HFFc6 (cell line): ENCODE measurements at regions not wholly inside any gene's neighbourhood (a gene's known extent, or its start where the extent isn't known, plus 50 kb on each side); places are given as distances from the start of the nearest gene placed in this dataset.

Source experiments
- DNase-seq: peaks from one replicate; pipeline ENCODE4 v3.0.0-alpha.2; 2018
- H3K27ac Mint-ChIP-seq: 2 replicates; pipeline ENCODE4 v1.8.0; 2020; ENCODE audit warnings: mild to moderate bottlenecking, mixed read lengths
- H3K27me3 Mint-ChIP-seq: 2 replicates; pipeline ENCODE4 v1.8.0; 2021; ENCODE audit warnings: mild to moderate bottlenecking, moderate library complexity, mixed read lengths; ENCODE audit not compliant: insufficient read depth
- H3K36me3 Mint-ChIP-seq: 2 replicates; pipeline ENCODE4 v1.8.0; 2021; ENCODE audit warnings: low read depth, mixed read lengths
- H3K4me1 Mint-ChIP-seq: 2 replicates; pipeline ENCODE4 v1.8.0; 2020; ENCODE audit warnings: low read depth, mixed read lengths
- H3K4me3 Mint-ChIP-seq: 2 replicates; pipeline ENCODE4 v1.8.0; 2020; ENCODE audit warnings: mild to moderate bottlenecking, moderate library complexity, mixed read lengths
- H3K9me3 Mint-ChIP-seq: 2 replicates; pipeline ENCODE4 v1.8.0; 2020; ENCODE audit warnings: mild to moderate bottlenecking, mixed read lengths
- TF ChIP-seq, protein P1 (sequence below): fragments of 200-600 bp; sonication (generic); IDR thresholded peaks from 2 replicates; pipeline ENCODE4 v1.5.0; 2021; ENCODE audit warnings: antibody characterized with exemption, mild to moderate bottlenecking

DNA sequence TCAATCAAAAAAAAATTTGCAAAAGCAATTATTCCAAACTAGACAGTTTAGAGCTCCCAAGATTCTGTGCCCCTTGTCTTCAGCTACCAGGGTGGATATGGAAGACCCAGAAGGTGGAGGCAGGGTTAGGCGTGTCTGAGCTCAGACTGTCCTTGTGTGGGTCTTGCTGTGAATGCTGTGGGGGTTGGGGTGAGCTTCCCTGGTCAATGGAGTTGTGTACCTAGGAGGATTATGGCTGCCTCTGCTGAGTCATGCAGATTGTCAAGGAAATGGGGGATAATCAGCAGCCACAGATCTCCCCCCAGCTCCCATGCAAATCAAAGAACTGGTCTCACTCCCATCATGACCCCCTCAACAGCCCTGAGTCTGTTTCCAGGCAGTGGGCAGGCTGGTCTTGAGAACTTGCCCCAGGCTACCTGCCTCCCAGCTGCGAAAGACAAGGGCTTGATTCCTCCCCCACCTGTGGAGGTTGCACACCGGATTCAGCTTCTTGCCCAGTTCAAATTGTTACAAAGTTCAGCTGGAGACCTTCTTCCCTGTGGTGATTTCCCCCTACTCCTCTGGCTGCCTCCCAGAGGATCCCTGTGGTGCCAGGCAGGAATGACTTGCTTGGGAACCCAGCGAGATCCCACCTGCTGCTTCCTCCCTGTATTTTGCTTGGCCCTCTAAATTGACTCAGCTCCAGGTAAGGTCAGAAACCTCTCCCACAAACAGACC, 77.0 kb downstream of the RAD51AP2 start:
- H3K27me3 Mint-ChIP-seq, result no peaks in the 10 kb centered on the region
- TF ChIP-seq, protein P1, sequence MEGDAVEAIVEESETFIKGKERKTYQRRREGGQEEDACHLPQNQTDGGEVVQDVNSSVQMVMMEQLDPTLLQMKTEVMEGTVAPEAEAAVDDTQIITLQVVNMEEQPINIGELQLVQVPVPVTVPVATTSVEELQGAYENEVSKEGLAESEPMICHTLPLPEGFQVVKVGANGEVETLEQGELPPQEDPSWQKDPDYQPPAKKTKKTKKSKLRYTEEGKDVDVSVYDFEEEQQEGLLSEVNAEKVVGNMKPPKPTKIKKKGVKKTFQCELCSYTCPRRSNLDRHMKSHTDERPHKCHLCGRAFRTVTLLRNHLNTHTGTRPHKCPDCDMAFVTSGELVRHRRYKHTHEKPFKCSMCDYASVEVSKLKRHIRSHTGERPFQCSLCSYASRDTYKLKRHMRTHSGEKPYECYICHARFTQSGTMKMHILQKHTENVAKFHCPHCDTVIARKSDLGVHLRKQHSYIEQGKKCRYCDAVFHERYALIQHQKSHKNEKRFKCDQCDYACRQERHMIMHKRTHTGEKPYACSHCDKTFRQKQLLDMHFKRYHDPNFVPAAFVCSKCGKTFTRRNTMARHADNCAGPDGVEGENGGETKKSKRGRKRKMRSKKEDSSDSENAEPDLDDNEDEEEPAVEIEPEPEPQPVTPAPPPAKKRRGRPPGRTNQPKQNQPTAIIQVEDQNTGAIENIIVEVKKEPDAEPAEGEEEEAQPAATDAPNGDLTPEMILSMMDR, result no peak
- no peaks in the 10 kb centered on the region for H3K4me1 Mint-ChIP-seq
- H3K4me3 Mint-ChIP-seq, result no peak overlapping the region
- DNase-seq, result no peak
- no peak overlapping the region for H3K27ac Mint-ChIP-seq
- peaks cover 5% of the 10 kb centered on the region; the same call in 1 of the 2 replicates for H3K36me3 Mint-ChIP-seq
- H3K9me3 Mint-ChIP-seq, result peaks cover 40% of the 10 kb centered on the region

DNA sequence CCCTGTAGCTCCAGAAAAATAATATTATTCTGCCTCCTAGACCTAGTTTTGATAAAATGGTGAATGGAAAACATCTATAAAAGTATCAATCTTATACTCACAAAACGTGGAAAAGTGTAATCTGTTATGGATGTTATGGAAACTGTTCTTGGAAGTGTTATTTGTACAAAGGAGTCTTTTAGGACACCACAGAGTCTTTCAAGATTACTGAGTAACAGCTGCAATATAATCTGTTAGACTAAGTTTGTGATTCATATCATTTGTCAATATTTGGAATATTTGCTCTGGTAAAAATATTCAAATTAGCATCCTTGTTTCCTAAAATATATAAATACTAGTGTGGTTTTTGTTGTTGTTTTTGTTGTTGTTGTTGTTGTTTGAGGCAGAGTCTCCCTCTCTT, 87.9 kb downstream of the RAD51AP2 start:
- Mint-ChIP-seq H3K27ac (no peak overlapping the region), H3K27me3 (no peaks in the 10 kb centered on the region), H3K4me3 (no peak overlapping the region), H3K36me3 (no peaks in the 10 kb centered on the region), H3K9me3 (peaks cover 17% of the 10 kb centered on the region), H3K4me1 (no peaks in the 10 kb centered on the region)
- TF ChIP-seq, protein P1, result no peak
- no peak for DNase-seq

DNA sequence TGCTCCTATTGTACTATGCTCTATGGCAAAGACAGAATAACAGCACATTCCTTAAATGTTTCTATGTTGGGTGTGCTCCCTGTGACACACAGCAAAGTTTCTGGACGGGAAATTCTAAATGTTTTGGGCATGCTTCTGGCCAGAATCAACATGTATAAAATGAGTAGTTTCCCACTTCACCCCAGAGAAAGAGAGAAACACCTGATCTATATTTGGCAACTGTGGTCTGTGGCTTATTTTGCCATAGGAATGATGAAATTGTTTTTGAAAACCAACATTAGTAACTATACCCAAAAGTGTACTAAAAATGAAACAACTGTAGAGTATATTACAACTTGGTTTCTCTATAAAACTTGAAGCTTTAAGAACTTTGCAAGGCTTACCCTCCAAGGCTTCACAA, 89.1 kb downstream of the RAD51AP2 start:
- TF ChIP-seq, protein P1, result no peak
- Mint-ChIP-seq H3K27ac (no peak overlapping the region), H3K27me3 (no peaks in the 10 kb centered on the region)

DNA sequence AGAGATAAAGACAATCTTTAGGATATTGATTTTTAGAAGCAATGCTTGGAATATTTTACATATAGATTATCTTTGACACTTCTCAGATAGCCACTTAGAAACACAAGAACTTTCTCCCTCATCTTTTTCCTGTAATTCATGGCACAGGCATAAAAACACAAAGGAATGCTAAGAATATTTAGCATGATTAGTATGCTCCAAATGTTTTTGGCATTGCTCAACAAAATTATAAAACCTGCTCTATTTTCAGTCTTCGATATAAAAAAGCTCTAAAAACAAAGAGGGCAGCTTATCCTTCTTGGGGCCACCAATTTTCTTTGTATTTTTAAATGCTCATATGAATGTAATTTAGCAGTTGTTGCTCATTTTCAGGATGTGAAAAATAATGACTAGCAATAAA, 90.8 kb downstream of the RAD51AP2 start:
- H3K36me3 Mint-ChIP-seq, result no peaks in the 10 kb centered on the region
- H3K4me3 Mint-ChIP-seq, result no peak overlapping the region
- no peaks in the 10 kb centered on the region for H3K4me1 Mint-ChIP-seq
- H3K9me3 Mint-ChIP-seq, result peaks cover 29% of the 10 kb centered on the region
- no peak for DNase-seq
- H3K27ac Mint-ChIP-seq, result no peak overlapping the region
- TF ChIP-seq, protein P1, result no peak
- no peaks in the 10 kb centered on the region for H3K27me3 Mint-ChIP-seq

More for the DNA sequence above, 89.1 kb downstream of the RAD51AP2 start:
- DNase-seq, result no peak
- Mint-ChIP-seq H3K9me3 (peaks cover 23% of the 10 kb centered on the region), H3K4me1 (no peaks in the 10 kb centered on the region), H3K4me3 (no peak overlapping the region), H3K36me3 (no peaks in the 10 kb centered on the region)

DNA sequence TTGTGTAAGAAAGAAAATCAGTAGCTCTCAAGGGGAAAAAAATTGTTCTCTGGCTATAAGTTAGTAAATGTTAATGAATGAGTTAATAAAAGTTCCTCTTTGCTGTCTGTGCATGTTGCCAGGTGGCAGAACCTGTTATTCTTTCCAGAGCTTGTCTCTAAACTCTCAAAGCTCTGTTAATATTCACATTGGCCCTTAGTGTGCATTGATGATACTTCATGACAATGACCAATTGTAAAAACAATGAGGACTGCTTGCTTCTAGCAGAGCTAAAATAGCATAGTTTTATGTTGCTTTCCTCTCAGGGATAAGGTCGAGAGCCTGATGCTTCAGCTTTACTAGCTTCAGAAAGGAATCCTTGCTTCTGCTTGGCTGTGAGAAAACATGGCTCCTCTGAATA, 91.5 kb downstream of the RAD51AP2 start:
- TF ChIP-seq, protein P1, result no peak
- no peaks in the 10 kb centered on the region for H3K27me3 Mint-ChIP-seq
- H3K27ac Mint-ChIP-seq, result no peak overlapping the region
- H3K36me3 Mint-ChIP-seq, result no peaks in the 10 kb centered on the region
- peaks cover 25% of the 10 kb centered on the region for H3K9me3 Mint-ChIP-seq
- H3K4me1 Mint-ChIP-seq, result no peaks in the 10 kb centered on the region
- no peak for DNase-seq
- no peak overlapping the region for H3K4me3 Mint-ChIP-seq
